ENCODE measurements at regions not wholly inside any gene's neighbourhood (a gene's known extent, or its start where the extent isn't known, plus 50 kb on each side); places are given as distances from the start of the nearest gene placed in this dataset.
"Not testable (repeated sequence)": the region's sequence is repeated elsewhere in the genome, so short reads cannot be mapped to it uniquely, and the experiment has no call there.

DNA sequence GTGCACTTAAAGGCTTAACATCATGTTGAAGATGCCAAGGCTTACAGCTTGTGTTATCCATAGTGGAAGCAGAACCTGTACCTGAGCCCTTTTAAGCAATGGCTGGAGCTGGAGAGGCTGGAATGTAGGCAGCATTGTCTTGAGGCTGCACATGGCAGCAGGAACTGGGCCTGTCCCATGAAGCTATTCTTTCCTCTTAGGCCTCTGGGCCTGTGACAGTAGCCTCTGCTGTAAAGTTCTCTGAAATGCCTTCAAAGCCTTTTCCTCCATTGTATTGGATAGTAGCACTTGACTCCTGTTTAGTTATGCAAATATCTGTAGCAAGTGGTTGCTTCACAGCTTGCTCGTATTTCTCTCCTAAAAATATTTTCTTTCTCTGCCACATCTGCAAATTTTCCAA lies 127.4 kb upstream of the ANO5 start:
- DNase-seq (ENCODE audit: low read depth) = no peak

DNA sequence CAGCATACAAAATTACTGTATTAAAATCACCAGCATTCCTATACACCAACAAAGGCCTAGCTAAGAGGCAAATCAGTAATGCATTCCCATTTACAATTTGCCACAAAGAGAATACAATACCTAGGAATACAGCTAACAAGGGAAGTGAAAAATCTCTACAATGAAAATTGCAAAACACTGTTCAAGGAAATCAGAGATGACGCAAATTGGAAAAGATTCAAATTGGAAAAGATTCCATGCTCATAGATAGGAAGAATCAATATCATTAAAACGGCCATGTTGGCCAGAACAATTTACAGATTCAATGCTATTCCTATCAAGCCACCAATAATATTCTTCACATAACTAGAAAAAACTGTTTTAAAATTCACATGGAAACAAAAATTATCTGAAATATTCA lies 123.0 kb upstream of the ANO5 start:
- DNase-seq (ENCODE audit: low read depth) = no peak

DNA sequence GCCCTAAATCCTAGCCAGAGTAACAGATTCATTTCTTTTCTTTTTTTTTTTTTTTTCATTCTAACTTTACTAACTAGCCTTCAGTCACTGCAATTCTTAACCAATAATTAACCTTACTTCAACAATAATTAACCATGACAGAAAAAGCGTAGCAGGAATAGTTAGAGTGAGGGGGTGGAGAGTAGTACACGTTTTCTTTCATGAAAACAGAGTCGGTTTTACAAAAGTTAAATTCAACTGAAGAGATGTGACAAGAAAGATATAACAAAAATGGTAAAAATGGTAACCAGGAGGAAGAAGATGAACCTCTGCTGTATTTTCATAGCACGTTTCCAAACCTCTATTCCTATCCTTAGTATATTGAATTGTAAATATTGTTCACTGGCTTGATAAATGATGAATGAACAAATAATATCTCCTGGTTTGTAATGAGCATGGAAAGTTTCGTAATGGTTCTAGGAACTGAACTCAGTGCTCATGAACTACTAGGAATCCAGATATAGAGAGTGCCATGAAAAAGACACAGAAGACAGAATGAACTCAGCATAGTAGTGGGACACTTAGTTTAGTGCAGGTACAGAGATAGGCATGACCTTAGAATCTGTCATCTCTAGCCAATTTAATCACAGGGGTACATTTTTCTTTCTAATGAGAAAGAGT lies 116.5 kb upstream of the ANO5 start:
- DNase-seq (ENCODE audit: low read depth) = peak; percentile 93

DNA sequence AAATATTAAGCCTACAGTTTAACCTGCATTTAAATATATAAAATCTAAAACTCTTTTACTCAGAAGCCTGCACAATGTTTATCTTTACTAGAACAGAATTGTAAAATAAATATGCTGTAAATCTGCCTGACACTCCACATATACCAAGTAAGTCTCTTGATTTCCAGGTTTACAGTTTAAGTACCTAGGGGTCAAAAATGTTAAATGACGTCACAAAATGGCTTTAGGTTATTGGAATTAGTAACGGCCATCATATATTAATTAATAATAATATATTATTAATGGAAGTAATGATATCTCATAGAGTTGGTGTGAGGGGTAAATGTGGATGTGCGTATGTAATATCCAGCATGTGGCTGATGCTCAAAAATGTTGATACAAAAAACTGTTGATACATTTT lies 114.8 kb upstream of the ANO5 start:
- no peak for DNase-seq (ENCODE audit: low read depth)

DNA sequence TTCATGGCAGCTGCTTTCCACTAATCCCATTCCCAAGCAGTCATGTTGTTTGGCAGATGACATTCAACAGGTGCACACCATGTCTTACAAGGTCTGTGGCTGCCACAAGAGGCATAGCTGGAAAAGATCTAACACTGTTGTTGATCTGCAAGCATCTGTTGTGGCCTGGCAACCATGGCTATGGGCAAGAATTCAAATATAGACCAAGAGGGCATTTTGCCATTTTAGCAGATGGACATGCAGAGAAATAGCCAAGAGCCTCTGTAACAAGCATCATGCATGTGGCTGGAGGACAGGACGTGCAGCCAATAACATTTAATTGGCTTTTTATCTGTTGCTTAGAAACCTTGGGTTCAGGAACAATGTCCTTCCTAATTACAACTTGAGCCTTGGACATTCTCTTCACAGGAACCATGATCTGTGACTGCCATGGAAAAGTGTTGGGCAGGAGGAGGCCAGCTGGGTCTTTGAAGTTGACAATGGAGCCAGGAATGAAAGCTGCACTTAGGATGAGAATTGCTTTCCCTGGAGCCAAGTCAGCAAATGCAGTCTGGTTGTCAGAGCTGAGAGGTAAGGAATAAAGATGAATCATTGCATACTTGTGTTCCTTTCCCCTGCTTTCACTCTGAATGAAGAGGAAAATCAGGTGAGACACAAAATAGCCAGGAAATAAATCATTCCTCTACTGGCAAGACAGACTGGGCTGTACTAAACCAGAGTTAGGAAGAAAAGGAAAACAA lies 113.6 kb upstream of the ANO5 start:
- DNase-seq (ENCODE audit: low read depth) = peak; percentile 83

DNA sequence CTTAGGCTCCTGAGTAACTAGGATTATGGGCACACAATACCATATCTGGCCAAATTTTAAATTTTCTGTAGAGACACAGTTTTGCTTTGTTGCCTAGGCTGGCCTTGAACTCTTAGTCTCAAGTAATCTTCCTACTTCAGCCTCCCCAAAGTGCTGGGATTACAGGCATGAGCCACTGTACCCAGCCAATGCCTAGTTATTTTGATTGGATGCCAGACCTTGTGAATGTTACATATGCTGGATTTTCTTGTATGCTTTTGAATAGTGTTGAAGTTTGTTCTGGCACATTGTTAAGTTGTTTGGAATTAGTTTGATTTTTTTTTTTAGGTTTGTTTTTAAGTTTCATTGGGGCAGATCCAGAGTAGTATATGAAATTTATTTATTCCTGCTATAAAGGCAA lies 110.7 kb upstream of the ANO5 start:
- DNase-seq (ENCODE audit: low read depth) = no peak

DNA sequence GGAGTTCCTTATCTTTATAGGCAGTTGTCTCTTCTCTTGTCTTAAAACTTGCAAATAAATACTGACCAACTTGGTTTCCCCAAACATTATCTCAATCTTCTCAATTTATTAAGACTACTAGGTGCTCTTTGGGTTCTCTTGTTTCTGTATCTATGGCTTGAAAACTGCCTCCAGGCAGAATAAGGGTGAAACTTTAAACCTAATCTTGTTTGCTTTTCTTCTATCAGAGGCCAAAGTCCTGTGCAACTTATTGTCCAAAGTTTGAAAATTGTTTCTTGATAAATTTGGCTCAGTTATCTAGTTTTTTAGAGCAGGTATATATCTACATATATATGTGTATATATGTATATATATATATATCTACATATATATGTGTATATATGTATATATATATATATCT lies 110.1 kb upstream of the ANO5 start:
- DNase-seq (ENCODE audit: low read depth) = no peak

DNA sequence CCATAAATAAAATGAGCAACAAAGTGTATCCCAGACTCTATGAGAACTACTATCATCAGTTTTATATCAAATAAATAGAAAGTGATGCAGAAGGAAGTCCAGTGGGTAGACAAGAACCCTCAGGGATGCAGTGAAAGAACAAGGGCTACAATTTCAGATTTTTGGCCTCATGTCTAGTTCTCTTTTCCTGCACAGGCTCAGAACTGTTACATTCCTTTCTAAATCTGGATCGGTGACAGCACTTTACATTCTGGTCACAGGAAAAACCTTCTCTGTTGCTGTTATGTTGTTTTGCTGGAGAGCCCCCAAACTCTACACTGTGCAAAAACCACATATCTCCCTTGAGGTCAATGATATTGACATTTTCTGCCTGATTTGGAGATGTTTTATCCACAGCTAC lies 108.8 kb upstream of the ANO5 start:
- no peak for DNase-seq (ENCODE audit: low read depth)

DNA sequence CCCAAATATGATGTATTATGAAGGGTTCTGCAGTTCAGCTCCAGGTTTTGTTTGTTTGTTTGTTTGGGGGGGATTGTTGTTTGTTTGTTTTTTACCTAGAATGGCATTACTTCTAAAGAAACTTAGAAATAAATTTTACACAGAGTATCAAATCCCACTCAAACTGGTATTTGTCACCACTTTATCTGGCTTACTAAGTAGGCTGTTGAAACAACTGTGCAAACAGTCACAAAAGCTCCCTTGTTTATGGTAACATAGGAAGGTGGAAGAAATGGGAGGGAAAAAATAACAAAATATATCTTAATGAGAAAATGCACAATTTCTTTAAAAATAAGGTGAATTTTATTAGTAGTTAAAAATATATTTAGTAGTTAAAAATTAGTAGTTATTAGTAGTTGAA lies 108.3 kb upstream of the ANO5 start:
- no peak for DNase-seq (ENCODE audit: low read depth)

DNA sequence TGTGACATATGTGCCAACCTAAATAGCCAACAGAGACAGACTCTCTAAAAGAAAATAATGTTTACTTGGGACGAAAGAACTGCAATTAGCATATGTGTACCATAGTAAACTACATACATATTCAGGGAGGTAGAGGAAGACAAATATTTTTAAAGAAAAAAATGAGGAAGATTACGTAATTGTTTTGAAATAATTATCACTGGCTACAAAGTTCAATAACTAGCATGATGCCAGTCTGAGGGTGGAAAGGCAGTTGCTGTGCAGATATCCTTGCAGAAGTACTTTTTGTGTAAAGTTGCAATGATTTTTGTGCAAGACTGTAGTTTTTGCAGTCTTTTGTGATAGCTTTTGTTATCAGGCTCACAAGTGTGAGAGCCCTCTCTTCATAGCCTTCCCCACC lies 103.3 kb upstream of the ANO5 start:
- no peak for DNase-seq (ENCODE audit: low read depth)

DNA sequence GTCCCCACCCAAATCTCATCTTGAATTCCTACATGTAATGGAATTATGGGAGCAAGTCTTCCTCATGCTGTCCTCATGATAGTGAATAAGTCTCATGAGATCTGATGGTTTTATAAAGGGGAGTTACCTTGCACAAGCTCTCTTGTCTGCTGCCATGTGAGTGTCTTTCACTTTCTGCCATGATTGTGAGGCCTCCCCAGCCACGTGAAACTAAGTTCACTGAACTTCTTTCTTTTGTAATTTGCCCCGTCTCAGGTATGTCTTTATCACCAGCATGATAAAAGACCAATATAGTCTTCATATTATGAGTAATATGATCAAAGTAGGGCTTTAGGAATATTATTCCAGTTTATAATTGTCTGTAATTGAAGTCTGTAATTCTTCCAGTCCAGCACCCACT lies 86.3 kb upstream of the ANO5 start:
- DNase-seq (ENCODE audit: low read depth) = no peak

DNA sequence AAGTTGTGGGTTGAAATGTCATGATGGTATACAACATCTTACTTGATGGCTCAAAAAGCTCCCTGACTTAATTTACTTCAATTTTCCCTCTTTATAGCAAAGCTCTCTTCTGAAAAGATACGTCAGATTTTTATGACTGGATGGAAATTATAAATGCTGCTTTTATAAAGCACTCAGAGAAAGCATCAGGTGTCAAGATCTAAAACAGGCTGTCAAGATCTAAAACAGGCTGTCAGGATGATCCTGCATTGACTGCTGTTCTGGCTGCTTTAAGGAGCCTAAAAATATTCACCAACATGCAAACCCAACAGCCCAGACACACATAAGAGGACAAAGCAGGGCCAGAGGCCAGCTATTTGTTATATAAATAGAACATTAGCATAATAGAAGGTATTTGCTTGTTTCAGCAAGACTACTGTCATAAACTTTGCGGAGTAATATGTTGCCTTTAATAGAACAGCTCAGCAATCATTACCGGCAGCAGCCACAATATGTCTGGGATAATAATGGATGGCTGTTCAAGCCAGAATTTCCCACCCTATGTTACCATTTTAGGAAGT lies 77.3 kb upstream of the ANO5 start:
- DNase-seq (ENCODE audit: low read depth) = peak; percentile 2

DNA sequence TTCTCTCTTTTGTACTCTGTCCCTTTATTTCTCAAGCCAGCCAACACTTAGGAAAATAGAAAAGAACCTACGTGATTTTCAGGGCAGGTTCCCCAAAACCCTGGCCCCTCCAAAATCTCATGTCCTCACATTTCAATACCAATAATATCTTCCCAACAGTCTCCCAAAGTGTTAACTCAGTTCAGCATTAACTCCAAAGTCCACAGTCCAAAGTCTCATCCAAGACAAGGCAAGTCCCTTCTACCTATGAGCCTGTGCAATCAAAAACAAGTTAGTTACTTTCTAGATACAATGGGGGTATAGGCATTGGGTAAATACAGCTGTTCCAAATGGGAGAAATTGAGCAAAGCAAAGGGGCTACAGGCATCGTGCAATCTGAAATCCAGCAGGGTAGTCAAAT lies 64.9 kb upstream of the ANO5 start:
- DNase-seq (ENCODE audit: low read depth) = not testable (repeated sequence)

DNA sequence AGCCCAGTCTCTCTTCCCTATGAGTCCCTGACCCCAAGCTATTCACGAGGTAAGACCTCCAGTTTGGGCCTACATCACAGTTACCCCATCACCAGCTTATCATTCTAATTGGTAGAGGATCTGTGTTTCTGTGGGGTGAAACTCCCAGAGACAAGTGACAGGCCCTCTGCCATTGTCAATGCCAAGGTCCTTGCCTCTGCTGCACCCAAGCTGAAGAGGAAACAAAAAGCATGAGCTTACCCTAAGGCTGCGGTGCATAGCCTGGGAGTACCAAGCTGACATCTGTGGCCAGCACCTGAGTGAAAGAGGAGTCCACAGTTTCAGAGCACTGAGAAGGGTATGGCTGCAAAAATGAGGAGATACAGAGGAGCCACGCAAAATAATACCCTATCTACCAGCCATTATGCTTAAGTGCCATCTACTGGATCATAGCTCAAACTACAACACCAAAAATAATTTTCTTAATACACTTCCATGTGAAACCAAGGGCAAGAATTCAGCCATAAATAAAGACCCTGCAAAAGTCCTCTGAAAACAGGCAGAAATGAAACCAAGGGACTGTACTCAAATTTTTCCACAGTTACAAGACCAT lies 62.3 kb upstream of the ANO5 start:
- DNase-seq (ENCODE audit: low read depth) = peak; percentile 27

DNA sequence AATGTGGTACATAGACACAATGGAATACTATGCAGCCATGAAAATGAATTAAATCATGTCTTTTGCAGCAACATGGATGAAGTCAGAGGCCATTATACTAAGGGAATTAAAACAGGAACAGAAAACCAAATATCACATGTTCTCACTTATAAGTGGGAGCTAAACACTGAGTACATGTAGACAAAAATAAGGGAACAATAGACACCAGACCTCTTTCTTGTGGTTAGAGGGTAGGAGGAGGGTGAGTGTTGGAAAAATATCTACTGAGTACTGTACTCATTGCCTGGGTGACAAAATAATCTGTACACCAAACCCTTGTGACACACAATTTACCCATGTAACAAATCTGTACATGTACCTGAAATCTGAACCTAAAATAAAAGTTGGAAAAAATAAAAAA lies 59.1 kb upstream of the ANO5 start:
- DNase-seq (ENCODE audit: low read depth) = no peak

DNA sequence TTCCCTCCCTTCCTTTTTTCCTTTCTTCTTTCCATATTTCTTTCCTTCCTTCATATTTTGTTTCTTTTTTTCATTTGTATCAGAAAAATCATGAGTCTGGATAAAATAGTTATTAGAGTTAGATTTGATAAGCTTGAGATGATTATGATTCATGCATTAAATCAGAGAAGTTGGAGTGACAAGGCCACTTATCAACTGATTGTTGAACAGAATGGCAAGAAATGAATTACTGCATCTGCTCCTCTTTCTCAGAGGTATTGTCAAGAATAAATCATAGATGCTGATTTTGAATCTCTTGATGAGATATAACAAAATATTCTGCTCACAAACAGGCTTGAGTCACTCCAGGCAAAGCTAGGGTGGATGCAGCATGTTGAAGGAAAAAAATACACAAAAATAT lies 54.6 kb upstream of the ANO5 start:
- no peak for DNase-seq (ENCODE audit: low read depth)
